ENCODE measurements at regions not wholly inside any gene's neighbourhood (a gene's known extent, or its start where the extent isn't known, plus 50 kb on each side); places are given as distances from the start of the nearest gene placed in this dataset.

DNA sequence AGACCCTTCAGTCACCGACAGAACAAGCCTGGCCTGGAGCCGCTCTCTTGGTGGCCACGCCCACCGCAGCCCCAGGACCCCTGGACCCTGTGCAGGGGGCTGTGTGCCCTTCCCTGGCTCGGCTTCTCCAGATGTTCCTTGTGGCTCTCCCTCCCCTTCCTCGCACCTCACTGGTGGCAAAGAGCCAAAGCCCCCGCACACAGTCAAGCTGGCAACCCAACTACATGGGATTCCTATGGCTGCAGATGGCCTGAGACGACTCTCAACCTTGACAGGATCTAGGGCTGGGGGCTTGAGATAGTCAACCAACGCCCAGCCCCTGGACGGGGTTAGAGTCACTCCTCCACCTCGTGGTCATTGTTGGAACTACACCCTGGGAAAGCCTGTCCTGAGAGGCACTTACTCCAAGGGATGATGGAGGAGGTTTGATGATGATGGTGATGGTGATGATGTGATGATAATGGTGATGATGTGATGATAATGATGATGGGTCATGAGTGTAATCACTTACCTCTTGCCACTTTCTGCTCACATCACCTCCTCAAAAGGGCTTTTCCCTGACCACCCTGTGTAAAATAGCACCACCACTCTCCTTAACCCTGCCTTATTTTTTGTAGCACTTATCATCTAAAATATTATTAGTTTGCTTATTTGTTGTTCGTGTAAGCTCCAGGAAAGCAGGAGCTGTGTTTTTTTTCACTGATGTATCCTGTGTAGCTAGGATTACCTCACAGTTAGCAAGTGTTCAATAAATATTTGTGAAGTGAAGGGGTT lies 278.4 kb downstream of the LRFN2 start:
- no peak overlapping the region for H3K4me3 ChIP-seq
- H3K4me1 ChIP-seq (ENCODE audit: insufficient read depth), result no peaks in the 10 kb centered on the region
- no peaks in the 10 kb centered on the region for H3K9me3 ChIP-seq
- no peaks in the 10 kb centered on the region for H3K36me3 ChIP-seq
- no peak overlapping the region for H3K27ac ChIP-seq
- WGBS, 3 donors, result 1 to 5% (median 3%) methylated on average over 12 of the region's 12 CpGs
- TF ChIP-seq POLR2A (IDR thresholded peaks at IDR 0.05) (no peak), CTCF (IDR thresholded peaks at IDR 0.05) (peak; percentile 46 to 59 (median 55)), EP300 (IDR thresholded peaks at IDR 0.05) (no peak)
- H3K27me3 ChIP-seq, result no peaks in the 10 kb centered on the region
- intact Hi-C loops (cut with DNase I), result no loop called here
- DNase-seq, result peak; percentile 16 to 64 (median 61)

DNA sequence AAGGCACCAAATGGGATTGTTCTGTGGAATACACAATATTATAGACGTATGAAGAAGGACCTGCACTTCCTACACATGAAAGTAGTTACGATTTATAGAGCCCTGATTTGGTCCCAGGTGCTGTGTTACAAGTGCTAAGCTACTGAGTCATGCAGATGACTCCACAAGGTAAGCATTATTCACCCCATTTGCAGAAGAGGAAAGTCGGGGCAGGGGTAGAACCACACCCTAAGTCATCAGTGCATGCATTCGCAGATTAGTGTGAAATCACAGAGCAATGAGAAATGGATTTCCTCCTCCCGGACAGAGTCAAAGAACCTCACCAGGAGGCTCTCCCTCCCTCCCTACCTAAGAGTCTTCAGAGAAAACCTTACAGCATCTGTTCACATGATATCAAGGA lies 279.5 kb downstream of the LRFN2 start:
- Histone ChIP-seq H3K9me3 (no peaks in the 10 kb centered on the region), H3K27ac (no peak overlapping the region), H3K4me3 (no peak overlapping the region), H3K36me3 (no peaks in the 10 kb centered on the region), H3K4me1 (ENCODE audit: insufficient read depth) (no peaks in the 10 kb centered on the region), H3K27me3 (no peaks in the 10 kb centered on the region)
- intact Hi-C loops (cut with DNase I), result no loop called here
- DNase-seq, result no peak
- 48 to 58% (median 52%) methylated on average over 5 of the region's 5 CpGs for WGBS, 3 donors
- no peak for TF ChIP-seq POLR2A (IDR thresholded peaks at IDR 0.05)
- TF ChIP-seq EP300 (IDR thresholded peaks at IDR 0.05), result no peak
- no peak for TF ChIP-seq CTCF (IDR thresholded peaks at IDR 0.05)

- TF ChIP-seq CTCF (IDR thresholded peaks at IDR 0.05) (no peak), POLR2A (IDR thresholded peaks at IDR 0.05) (no peak), EP300 (IDR thresholded peaks at IDR 0.05) (no peak)
- no peaks in the 10 kb centered on the region for H3K27me3 ChIP-seq
- no peaks in the 10 kb centered on the region for H3K4me1 ChIP-seq (ENCODE audit: insufficient read depth)
- no peak overlapping the region for H3K27ac ChIP-seq
- WGBS, 3 donors, result 71 to 82% (median 77%) methylated on average over 8 of the region's 8 CpGs
- DNase-seq, result no peak
- intact Hi-C loops (cut with DNase I), result no loop called here
- no peaks in the 10 kb centered on the region for H3K36me3 ChIP-seq
- no peak overlapping the region for H3K4me3 ChIP-seq
- no peaks in the 10 kb centered on the region for H3K9me3 ChIP-seq
These were observed 284.2 kb downstream of the LRFN2 start for GRCh38 chr6:40302856-40303454.

- DNase-seq, result no peak
- H3K4me1 ChIP-seq (ENCODE audit: insufficient read depth), result no peaks in the 10 kb centered on the region
- WGBS, 3 donors, result 83 to 87% (median 87%) methylated on average over 6 of the region's 6 CpGs
- no peaks in the 10 kb centered on the region for H3K9me3 ChIP-seq
- TF ChIP-seq POLR2A (IDR thresholded peaks at IDR 0.05) (no peak), EP300 (IDR thresholded peaks at IDR 0.05) (no peak), CTCF (IDR thresholded peaks at IDR 0.05) (no peak)
- H3K27me3 ChIP-seq, result no peaks in the 10 kb centered on the region
- no peak overlapping the region for H3K4me3 ChIP-seq
- H3K27ac ChIP-seq, result no peak overlapping the region
- intact Hi-C loops (cut with DNase I), result no loop called here
- no peaks in the 10 kb centered on the region for H3K36me3 ChIP-seq
These were observed 287.5 kb downstream of the LRFN2 start for GRCh38 chr6:40299681-40300080.
